Activated CD8-positive, alpha-beta T cell treated with anti-CD3 and anti-CD28 coated beads for 36 hours (primary cell): ENCODE measurements at regions not wholly inside any gene's neighbourhood (a gene's known extent, or its start where the extent isn't known, plus 50 kb on each side); places are given as distances from the start of the nearest gene placed in this dataset.

ENCODE experiments used
- ATAC-seq: fragments of 200-7000 bp; cut with Tn5 transposase; one replicate; pipeline ENCODE4 v1.10.0; 2021; ENCODE audit warnings: mild to moderate bottlenecking, moderate library complexity
- CTCF ChIA-PET: fragments of 350-600 bp; sonication (Branson Sonifier 250); formaldehyde crosslinking; loops from one replicate; lab custom pipeline; 2021; ENCODE audit warnings: antibody characterized with exemption; lab: Charles Lee
- POLR2A ChIA-PET: fragments of 350-600 bp; sonication (Branson Sonifier 250); formaldehyde crosslinking; loops from one replicate; lab custom pipeline; 2021; ENCODE audit warnings: antibody characterized with exemption; lab: Charles Lee
- DNase-seq: peaks from one replicate; pipeline ENCODE4 v3.0.0-alpha.2; 2020
- H3K27ac Mint-ChIP-seq: one replicate; pipeline ENCODE4 v1.8.0; 2021; ENCODE audit warnings: mild to moderate bottlenecking, mixed read lengths
- H3K27me3 Mint-ChIP-seq: one replicate; pipeline ENCODE4 v1.8.0; 2021; ENCODE audit warnings: mixed read lengths
- H3K36me3 Mint-ChIP-seq: one replicate; pipeline ENCODE4 v1.8.0; 2021; ENCODE audit warnings: low read depth, mixed read lengths
- H3K4me1 Mint-ChIP-seq: one replicate; pipeline ENCODE4 v1.8.0; 2021; ENCODE audit warnings: low read depth, mixed read lengths
- H3K4me3 Mint-ChIP-seq: one replicate; pipeline ENCODE4 v1.8.0; 2021; ENCODE audit warnings: mild to moderate bottlenecking, moderate library complexity, mixed read lengths
- H3K9me3 Mint-ChIP-seq: one replicate; pipeline ENCODE4 v1.8.0; 2021; ENCODE audit warnings: mixed read lengths
- CTCF ChIP-seq: fragments of 200-600 bp; IDR thresholded peaks from one replicate; pipeline ENCODE4 v1.8.0; 2022; ENCODE audit warnings: antibody characterized with exemption, mild to moderate bottlenecking
- intact Hi-C: fragments of 100-400 bp; cut with micrococcal nuclease; formaldehyde crosslinking; loops from one replicate; pipeline ENCODE4 v1.10.0; 2022

GRCh38 chr4:141567326-141567915, 69.0 kb upstream of the IL15 start:
- H3K4me3 Mint-ChIP-seq: no peak overlapping the region
- H3K9me3 Mint-ChIP-seq: no peaks in the 10 kb centered on the region
- POLR2A ChIA-PET: no interaction called here

GRCh38 chr4:141569141-141569540, 67.2 kb upstream of the IL15 start:
- Mint-ChIP-seq H3K9me3 (no peaks in the 10 kb centered on the region), H3K27me3 (no peaks in the 10 kb centered on the region), H3K27ac (no peak overlapping the region), H3K36me3 (no peaks in the 10 kb centered on the region), H3K4me1 (no peaks in the 10 kb centered on the region), H3K4me3 (no peak overlapping the region)
- CTCF ChIA-PET: no interaction called here
- DNase-seq (no peak), ATAC-seq (no peak)
- intact Hi-C loops: no loop called here
- POLR2A ChIA-PET: no interaction called here
- TF ChIP-seq CTCF: no peak

More at GRCh38 chr4:141567326-141567915, 69.0 kb upstream of the IL15 start:
- CTCF ChIA-PET: no interaction called here
- no peaks in the 10 kb centered on the region for H3K27me3 Mint-ChIP-seq
- H3K27ac Mint-ChIP-seq: no peak overlapping the region
- DNase-seq: no peak
- ATAC-seq: no peak
- intact Hi-C loops: no loop called here
- TF ChIP-seq CTCF: no peak
- no peaks in the 10 kb centered on the region for H3K36me3 Mint-ChIP-seq
- no peaks in the 10 kb centered on the region for H3K4me1 Mint-ChIP-seq

- intact Hi-C loops: no loop called here
- no peaks in the 10 kb centered on the region for H3K36me3 Mint-ChIP-seq
- no peak for TF ChIP-seq CTCF
- H3K27me3 Mint-ChIP-seq: no peaks in the 10 kb centered on the region
- H3K4me1 Mint-ChIP-seq: no peaks in the 10 kb centered on the region
- no peak overlapping the region for H3K27ac Mint-ChIP-seq
- DNase-seq (no peak), ATAC-seq (no peak)
- no peaks in the 10 kb centered on the region for H3K9me3 Mint-ChIP-seq
- H3K4me3 Mint-ChIP-seq: no peak overlapping the region
- CTCF ChIA-PET: no interaction called here
- POLR2A ChIA-PET: no interaction called here
Measured at GRCh38 chr4:141570290-141570689, 66.1 kb upstream of the IL15 start.

GRCh38 chr4:141571362-141571761, 65.0 kb upstream of the IL15 start:
- CTCF ChIA-PET: interaction anchor here (1.1 kb wide), 1 partner anchor 9 kb away, joined by 4 read pairs; no protein-coding TSS in a partner anchor
- no peaks in the 10 kb centered on the region for H3K9me3 Mint-ChIP-seq
- H3K27ac Mint-ChIP-seq: no peak overlapping the region
- intact Hi-C loops: no loop called here
- H3K4me3 Mint-ChIP-seq: no peak overlapping the region
- no peaks in the 10 kb centered on the region for H3K4me1 Mint-ChIP-seq
- H3K36me3 Mint-ChIP-seq: no peaks in the 10 kb centered on the region
- ATAC-seq: no peak
- no peaks in the 10 kb centered on the region for H3K27me3 Mint-ChIP-seq
- no peak for DNase-seq
- POLR2A ChIA-PET: no interaction called here
- TF ChIP-seq CTCF: no peak

GRCh38 chr4:141571793-141572192, 64.6 kb upstream of the IL15 start:
- CTCF ChIA-PET: interaction anchor here (1.1 kb wide), 1 partner anchor 10 kb away, joined by 4 read pairs; no protein-coding TSS in a partner anchor
- no peak for TF ChIP-seq CTCF
- Mint-ChIP-seq H3K27ac (no peak overlapping the region), H3K36me3 (no peaks in the 10 kb centered on the region), H3K27me3 (no peaks in the 10 kb centered on the region), H3K9me3 (no peaks in the 10 kb centered on the region), H3K4me3 (no peak overlapping the region), H3K4me1 (no peaks in the 10 kb centered on the region)
- ATAC-seq (no peak), DNase-seq (no peak)
- POLR2A ChIA-PET: no interaction called here
- intact Hi-C loops: no loop called here
